ENCODE measurements at regions not wholly inside any gene's neighbourhood (a gene's known extent, or its start where the extent isn't known, plus 50 kb on each side); places are given as distances from the start of the nearest gene placed in this dataset.
"Not testable (repeated sequence)": the region's sequence is repeated elsewhere in the genome, so short reads cannot be mapped to it uniquely, and the experiment has no call there.

DNA sequence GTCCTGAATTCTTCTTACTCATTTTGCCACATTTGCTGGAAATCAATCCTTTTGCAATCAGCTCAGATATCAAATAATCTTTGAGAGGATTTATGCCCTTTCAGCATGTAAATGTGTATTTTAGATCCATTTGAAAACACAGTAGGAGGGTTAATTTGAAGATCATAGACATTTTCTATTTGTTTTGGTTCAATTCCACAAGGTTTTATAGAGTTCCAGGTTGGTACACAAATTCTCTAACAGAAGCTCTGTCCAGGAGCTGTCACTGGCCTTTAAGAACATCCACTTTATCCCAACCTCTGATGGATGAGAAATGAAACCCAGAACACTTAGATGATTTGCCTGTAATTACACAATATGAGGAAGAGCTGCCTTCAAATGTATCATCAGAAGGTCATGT, 157.3 kb upstream of the CHAC2 start:
- no peaks in the 10 kb centered on the region for H3K4me1 Mint-ChIP-seq (ENCODE audit: low read depth)
- H3K36me3 Mint-ChIP-seq (ENCODE audit: low read depth), result no peaks in the 10 kb centered on the region
- intact Hi-C loops (cut with micrococcal nuclease), result no loop called here
- no peaks in the 10 kb centered on the region for H3K9me3 Mint-ChIP-seq
- H3K27me3 Mint-ChIP-seq, result no peaks in the 10 kb centered on the region
- H3K4me3 Mint-ChIP-seq, result no peak overlapping the region
- H3K27ac Mint-ChIP-seq, result no peak overlapping the region

DNA sequence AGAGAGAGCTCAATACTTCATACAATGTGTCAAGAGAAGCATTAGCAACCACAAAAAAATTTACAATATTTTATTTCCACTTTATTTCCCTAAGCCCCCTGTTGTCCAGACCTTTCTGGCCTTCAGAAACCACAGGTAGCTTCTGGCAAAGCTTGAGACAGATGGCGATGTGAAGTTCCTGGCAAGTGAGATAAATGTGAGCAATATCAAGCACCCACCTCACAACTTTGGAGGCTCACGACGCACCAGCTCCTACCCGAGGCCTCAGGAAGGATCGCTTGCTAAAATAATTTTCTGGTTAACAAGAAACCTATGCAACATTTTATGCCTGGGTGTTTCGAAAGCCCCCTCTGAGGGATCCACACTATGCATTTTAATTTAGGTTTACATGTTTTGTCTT, 158.1 kb upstream of the CHAC2 start:
- Mint-ChIP-seq H3K27me3 (no peaks in the 10 kb centered on the region), H3K4me1 (ENCODE audit: low read depth) (no peaks in the 10 kb centered on the region), H3K36me3 (ENCODE audit: low read depth) (no peaks in the 10 kb centered on the region), H3K4me3 (no peak overlapping the region), H3K27ac (no peak overlapping the region), H3K9me3 (no peaks in the 10 kb centered on the region)
- intact Hi-C loops (cut with micrococcal nuclease), result no loop called here

DNA sequence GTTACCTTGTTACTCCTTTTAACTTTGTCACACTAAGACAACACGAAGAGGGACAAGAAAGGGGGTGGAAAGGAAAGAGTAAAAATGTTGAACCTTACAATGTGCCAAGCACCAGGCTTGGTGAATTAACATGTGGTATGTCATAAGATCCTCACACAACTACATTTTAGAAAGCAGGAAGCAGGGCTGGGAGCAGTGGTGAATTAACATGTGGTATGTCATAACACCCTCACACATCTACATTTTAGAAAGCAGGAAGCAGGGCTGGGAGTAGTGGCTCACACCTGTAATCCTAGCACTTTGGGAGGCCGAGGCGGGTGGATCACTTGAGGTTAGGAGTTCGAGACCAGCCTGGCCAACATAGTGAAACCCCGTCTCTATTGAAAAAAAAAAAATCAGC, 159.3 kb upstream of the CHAC2 start:
- Mint-ChIP-seq H3K27me3 (no peaks in the 10 kb centered on the region), H3K4me1 (ENCODE audit: low read depth) (no peaks in the 10 kb centered on the region), H3K9me3 (no peaks in the 10 kb centered on the region), H3K27ac (no peak overlapping the region), H3K4me3 (no peak overlapping the region), H3K36me3 (ENCODE audit: low read depth) (no peaks in the 10 kb centered on the region)
- intact Hi-C loops (cut with micrococcal nuclease), result no loop called here

DNA sequence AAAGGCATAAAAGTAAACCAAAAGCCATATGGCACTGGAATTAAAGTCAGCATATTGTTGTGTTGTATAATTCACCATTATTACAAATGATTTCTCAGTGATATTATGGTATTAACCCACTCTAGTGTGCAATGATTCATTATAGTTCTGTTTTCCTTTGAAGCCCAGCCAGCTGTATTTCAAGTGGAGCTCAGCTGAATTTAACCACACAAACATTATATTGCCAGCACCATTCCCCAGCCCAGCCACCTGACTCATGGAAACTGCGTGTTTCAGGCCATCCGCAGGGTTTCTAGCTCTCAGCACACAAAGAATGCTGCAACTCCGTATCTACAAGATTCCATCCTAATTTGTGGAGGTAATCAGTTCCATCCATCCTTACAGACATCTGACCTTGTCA, 166.8 kb upstream of the CHAC2 start:
- Mint-ChIP-seq H3K27me3 (no peaks in the 10 kb centered on the region), H3K36me3 (ENCODE audit: low read depth) (no peaks in the 10 kb centered on the region), H3K4me3 (no peak overlapping the region), H3K4me1 (ENCODE audit: low read depth) (no peaks in the 10 kb centered on the region), H3K27ac (no peak overlapping the region), H3K9me3 (no peaks in the 10 kb centered on the region)
- intact Hi-C loops (cut with micrococcal nuclease), result no loop called here

DNA sequence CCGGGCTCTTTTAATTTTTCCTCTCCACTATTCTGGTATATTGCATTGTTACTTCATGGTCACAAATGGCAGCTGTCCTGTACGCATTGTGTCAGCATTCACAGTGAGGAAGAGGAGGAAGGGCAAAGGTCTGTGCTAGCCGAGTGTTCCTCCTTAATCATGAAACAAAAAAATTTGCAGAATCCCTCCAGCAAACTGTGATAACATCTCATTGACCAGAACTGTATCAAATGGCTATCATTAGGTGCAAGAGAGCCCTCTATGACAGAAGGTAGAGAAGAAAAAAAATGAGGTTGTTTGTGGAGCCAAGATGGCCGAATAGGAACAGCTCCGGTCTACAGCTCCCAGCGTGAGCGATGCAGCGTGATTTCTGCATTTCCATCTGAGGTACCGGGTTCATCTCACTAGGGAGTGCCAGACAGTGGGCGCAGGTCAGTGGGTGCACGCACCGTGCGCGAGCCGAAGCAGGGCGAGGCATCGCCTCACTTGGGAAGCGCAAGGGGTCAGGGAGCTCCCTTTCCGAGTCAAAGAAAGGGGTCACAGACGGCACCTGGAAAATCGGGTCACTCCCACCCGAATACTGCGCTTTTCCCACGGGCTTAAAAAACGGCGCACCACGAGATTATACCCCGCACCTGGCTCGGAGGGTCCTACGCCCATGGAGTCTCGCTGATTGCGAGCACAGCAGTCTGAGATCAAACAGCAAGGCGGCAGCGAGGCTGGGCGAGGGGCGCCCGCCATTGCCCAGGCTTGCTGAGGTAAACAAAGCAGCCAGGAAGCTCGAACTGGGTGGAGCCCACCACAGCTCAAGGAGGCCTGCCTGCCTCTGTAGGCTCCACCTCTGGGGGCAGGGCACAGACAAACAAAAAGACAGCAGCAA, 180.6 kb upstream of the CHAC2 start:
- H3K36me3 Mint-ChIP-seq (ENCODE audit: low read depth); H3K27ac Mint-ChIP-seq; H3K27me3 Mint-ChIP-seq; H3K4me1 Mint-ChIP-seq (ENCODE audit: low read depth); H3K4me3 Mint-ChIP-seq; intact Hi-C loops (cut with micrococcal nuclease); H3K9me3 Mint-ChIP-seq: not testable (repeated sequence)

DNA sequence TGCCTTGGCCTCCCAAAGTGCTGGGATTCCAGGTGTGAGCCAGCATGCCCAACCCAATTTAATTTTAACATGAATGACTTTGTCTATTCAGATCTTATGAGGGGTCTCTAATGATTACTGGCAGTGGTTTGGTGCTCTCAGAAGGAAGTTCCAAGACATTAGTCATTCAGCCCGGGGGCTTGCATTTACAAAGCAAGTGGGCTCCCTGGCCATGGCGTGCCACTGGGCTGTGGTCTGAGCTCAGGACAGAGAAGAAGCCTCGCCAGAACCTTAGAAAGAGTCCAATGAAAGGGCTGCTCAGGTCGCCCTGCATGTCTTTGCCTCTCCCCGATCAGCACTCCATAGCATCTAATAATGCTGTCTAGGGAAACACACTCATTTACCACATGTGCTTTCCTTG, 182.6 kb upstream of the CHAC2 start:
- H3K27ac Mint-ChIP-seq, result no peak overlapping the region
- no peaks in the 10 kb centered on the region for H3K4me1 Mint-ChIP-seq (ENCODE audit: low read depth)
- intact Hi-C loops (cut with micrococcal nuclease), result no loop called here
- no peaks in the 10 kb centered on the region for H3K36me3 Mint-ChIP-seq (ENCODE audit: low read depth)
- no peaks in the 10 kb centered on the region for H3K9me3 Mint-ChIP-seq
- no peak overlapping the region for H3K4me3 Mint-ChIP-seq
- H3K27me3 Mint-ChIP-seq, result no peaks in the 10 kb centered on the region

DNA sequence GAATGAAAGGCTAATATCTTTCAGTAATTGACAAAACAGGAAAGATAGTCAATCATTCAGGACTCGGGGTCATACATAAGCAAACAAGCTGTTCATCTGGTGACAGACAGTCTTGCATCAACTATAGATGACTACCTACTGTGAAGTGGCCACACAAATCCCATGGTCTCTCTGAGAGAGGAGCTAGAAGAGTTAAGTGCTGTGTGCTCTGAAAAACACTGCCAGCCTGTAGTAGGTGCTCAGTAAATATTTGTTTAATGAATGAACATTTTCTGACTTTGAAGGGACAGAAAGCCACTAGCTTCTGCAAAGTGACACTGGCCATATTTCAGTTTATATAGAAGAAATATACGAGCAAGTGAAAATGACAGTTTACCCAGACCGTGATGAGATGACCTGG, 184.0 kb upstream of the CHAC2 start:
- Mint-ChIP-seq H3K36me3 (ENCODE audit: low read depth) (no peaks in the 10 kb centered on the region), H3K27ac (no peak overlapping the region), H3K27me3 (no peaks in the 10 kb centered on the region), H3K4me1 (ENCODE audit: low read depth) (no peaks in the 10 kb centered on the region), H3K9me3 (no peaks in the 10 kb centered on the region), H3K4me3 (no peak overlapping the region)
- intact Hi-C loops (cut with micrococcal nuclease), result no loop called here

DNA sequence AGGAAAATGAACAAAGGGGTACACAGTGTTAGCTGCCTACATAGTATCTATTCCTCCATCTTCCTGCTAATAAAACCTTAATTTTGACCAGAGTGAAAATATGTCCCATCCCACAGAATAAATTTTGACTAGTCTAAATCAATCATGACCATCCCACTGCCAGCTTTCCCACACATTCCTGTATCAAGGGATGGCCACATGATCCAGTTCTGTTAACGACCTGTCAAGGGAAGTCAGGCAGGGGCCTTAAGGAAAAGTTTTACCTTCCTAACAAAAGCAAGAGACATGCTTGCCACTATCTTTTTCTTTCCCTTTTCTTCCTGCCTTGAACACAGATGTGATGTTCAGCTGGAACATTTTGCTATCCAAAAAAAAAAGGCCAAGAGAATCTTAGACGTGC, 185.0 kb upstream of the CHAC2 start:
- Mint-ChIP-seq H3K27me3 (no peaks in the 10 kb centered on the region), H3K4me1 (ENCODE audit: low read depth) (no peaks in the 10 kb centered on the region), H3K4me3 (no peak overlapping the region), H3K36me3 (ENCODE audit: low read depth) (no peaks in the 10 kb centered on the region), H3K9me3 (no peaks in the 10 kb centered on the region), H3K27ac (no peak overlapping the region)
- intact Hi-C loops (cut with micrococcal nuclease), result no loop called here

DNA sequence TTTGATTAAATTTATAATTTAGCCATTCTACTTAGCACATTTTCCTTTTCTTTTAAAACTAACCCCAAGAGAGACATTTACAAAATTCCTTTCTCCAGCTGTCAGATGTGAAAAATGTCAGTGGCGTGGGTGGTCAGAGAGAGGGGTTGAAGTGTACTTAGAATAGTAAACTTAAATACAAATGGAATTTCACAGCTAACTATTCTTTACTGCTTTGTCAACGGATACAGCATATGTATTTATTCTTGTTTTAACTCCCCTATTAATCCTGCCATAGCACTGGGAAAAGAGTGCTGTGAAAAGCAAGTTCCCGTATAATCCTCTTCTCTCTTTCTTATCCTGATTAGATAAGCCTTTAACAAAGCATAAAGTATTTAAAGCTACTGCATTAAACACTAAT, 191.4 kb upstream of the CHAC2 start:
- Mint-ChIP-seq H3K9me3 (peaks cover 7% of the 10 kb centered on the region), H3K4me1 (ENCODE audit: low read depth) (no peaks in the 10 kb centered on the region), H3K36me3 (ENCODE audit: low read depth) (no peaks in the 10 kb centered on the region), H3K27ac (no peak overlapping the region), H3K4me3 (no peak overlapping the region), H3K27me3 (no peaks in the 10 kb centered on the region)
- intact Hi-C loops (cut with micrococcal nuclease), result no loop called here

DNA sequence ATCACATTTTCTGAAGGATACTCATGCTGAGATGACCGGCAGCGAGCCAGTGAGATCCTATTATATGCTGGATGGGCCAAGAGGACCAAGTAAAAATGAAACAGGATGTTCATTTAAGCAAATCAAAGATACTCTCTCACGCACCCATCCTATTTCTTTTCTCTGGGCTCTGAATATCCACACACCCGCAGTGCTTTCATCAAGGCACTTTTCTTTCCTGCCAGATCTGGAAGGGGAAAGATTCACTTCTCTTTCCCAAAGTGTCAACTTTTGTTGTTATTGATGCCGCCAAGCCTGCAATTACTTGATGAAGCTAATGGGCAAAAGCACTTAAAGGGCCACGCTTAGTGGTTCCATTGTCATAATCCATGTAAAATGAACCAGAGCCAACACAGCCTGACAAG, 191.9 kb upstream of the CHAC2 start:
- Mint-ChIP-seq H3K27ac (no peak overlapping the region), H3K9me3 (peaks cover 7% of the 10 kb centered on the region), H3K36me3 (ENCODE audit: low read depth) (no peaks in the 10 kb centered on the region), H3K4me1 (ENCODE audit: low read depth) (no peaks in the 10 kb centered on the region), H3K27me3 (no peaks in the 10 kb centered on the region), H3K4me3 (no peak overlapping the region)
- intact Hi-C loops (cut with micrococcal nuclease), result no loop called here

DNA sequence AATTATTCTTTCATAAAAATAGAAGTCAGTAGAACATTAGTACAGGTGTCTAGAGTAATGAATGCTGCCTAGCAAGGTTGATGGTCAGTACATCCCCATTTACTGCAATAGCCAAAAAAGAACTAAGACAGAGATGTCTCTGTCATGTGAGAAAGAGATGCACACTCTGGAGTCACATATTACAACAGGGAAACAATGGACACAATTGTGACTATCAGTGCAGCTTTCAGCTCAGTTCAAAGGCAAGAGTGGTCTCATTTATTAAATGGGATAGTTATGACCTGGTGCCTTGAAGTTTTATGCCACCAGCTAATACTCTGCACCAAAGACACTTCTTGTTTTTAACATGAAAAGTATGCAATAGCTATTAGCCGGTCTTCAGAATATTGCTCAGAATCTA, 194.9 kb upstream of the CHAC2 start:
- Mint-ChIP-seq H3K27ac (no peak overlapping the region), H3K27me3 (no peaks in the 10 kb centered on the region), H3K4me3 (no peak overlapping the region), H3K9me3 (peaks cover 7% of the 10 kb centered on the region), H3K36me3 (ENCODE audit: low read depth) (no peaks in the 10 kb centered on the region), H3K4me1 (ENCODE audit: low read depth) (no peaks in the 10 kb centered on the region)
- intact Hi-C loops (cut with micrococcal nuclease), result no loop called here

DNA sequence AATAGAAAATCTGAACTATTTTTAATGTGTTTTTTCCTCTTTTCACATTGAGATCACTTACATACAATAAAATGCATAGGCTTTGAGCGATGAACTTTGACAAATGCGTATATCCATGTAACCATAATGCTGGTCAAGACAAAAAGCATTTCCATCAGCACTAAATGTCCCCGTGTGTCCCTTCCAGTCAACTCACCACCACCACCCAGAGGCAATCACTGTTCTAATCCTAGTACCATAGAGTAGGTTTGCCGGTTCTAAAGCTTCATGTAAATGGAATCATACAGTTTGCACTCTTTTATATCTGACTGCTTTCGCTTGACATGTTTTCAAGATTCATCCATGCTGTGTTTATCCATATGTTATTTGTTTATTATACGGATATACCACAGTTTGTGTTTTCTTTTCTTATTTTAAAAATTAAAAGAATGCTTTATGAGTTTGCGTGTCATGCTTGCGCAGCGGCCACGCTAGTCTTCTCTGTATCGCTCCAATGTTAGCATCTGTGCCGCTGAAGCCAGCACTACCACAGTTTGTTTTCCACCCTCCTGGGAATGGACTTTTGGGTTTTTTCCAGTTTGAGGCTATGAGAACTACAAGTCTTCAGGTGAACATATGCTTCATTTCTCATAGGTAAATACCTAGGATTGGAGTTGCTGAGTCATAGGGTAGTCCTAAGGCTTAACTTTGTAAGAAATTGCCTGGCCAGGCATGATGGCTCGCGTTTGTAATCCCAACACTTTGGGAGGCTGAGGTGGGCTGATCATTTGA, 197.5 kb upstream of the CHAC2 start:
- H3K9me3 Mint-ChIP-seq, result no peaks in the 10 kb centered on the region
- no peaks in the 10 kb centered on the region for H3K36me3 Mint-ChIP-seq (ENCODE audit: low read depth)
- intact Hi-C loops (cut with micrococcal nuclease), result no loop called here
- no peak overlapping the region for H3K4me3 Mint-ChIP-seq
- H3K27me3 Mint-ChIP-seq, result no peaks in the 10 kb centered on the region
- H3K4me1 Mint-ChIP-seq (ENCODE audit: low read depth), result no peaks in the 10 kb centered on the region
- no peak overlapping the region for H3K27ac Mint-ChIP-seq

DNA sequence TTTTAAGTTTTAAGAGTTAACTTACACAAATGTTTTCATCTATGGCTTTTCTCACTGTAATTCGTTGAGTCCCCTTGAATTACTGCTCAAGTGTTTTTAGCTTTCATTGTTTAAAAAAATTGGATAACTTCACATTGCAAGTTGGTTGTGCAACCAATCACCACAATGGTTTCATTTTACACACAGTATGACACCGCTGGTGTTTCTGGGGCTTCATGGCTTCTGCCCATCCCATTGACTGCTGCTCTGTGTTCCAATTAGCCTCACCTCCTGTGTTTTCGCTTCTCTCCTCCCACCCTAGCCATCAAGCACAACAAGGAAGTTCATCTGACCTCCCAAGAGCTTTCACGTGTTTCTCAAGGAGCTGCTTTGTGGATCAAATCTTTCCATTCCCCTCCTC, 199.1 kb upstream of the CHAC2 start:
- H3K36me3 Mint-ChIP-seq (ENCODE audit: low read depth), result no peaks in the 10 kb centered on the region
- H3K4me3 Mint-ChIP-seq, result no peak overlapping the region
- no peaks in the 10 kb centered on the region for H3K4me1 Mint-ChIP-seq (ENCODE audit: low read depth)
- peaks cover 2% of the 10 kb centered on the region for H3K9me3 Mint-ChIP-seq
- no peaks in the 10 kb centered on the region for H3K27me3 Mint-ChIP-seq
- intact Hi-C loops (cut with micrococcal nuclease), result no loop called here
- H3K27ac Mint-ChIP-seq, result no peak overlapping the region

DNA sequence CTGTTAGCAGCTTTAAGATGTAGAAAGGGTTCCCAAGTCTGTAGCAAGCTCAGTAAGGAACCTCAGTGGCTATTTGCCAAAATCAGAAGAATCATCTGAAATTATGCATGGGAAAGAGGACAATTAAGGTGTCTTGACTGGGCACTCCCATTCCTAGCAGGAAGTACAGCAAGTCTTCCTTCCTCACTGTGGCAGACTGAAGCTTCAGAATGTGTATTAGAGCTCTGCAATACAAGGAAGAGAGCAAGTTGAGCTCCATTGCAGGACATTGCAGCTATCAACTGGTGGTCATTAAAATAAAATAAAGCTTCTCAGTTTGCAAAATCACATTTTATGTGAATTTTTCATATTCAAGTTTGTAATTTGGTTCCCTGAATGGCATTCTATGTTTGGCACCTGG, 200.5 kb upstream of the CHAC2 start:
- Mint-ChIP-seq H3K9me3 (peaks cover 9% of the 10 kb centered on the region), H3K27ac (no peak overlapping the region), H3K36me3 (ENCODE audit: low read depth) (no peaks in the 10 kb centered on the region), H3K4me3 (no peak overlapping the region), H3K4me1 (ENCODE audit: low read depth) (no peaks in the 10 kb centered on the region), H3K27me3 (no peaks in the 10 kb centered on the region)
- intact Hi-C loops (cut with micrococcal nuclease), result no loop called here

DNA sequence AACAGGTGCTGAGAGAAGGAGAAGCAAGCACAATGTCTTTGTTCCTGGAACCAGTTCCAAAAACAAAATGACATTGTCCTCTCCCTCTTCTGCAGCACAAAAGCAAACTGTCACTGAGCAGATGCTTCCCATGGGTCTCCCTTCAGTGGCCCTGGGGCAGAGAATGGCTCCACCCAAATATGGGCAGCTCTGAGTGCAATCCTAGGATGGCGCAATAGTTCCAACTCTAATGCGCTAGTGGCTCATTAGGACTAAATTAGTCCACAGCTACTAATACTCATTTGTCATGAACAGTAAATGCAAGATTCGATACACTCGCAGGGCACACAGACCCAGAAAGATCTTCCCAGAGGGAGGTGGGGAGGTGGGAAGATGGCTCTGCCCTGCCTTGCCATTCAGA, 205.2 kb upstream of the CHAC2 start:
- Mint-ChIP-seq H3K27ac (no peak overlapping the region), H3K27me3 (no peaks in the 10 kb centered on the region), H3K4me1 (ENCODE audit: low read depth) (no peaks in the 10 kb centered on the region), H3K36me3 (ENCODE audit: low read depth) (no peaks in the 10 kb centered on the region), H3K4me3 (no peak overlapping the region), H3K9me3 (peaks cover 17% of the 10 kb centered on the region)
- intact Hi-C loops (cut with micrococcal nuclease), result no loop called here
